ENCODE measurements at regions not wholly inside any gene's neighbourhood (a gene's known extent, or its start where the extent isn't known, plus 50 kb on each side); places are given as distances from the start of the nearest gene placed in this dataset.

DNA sequence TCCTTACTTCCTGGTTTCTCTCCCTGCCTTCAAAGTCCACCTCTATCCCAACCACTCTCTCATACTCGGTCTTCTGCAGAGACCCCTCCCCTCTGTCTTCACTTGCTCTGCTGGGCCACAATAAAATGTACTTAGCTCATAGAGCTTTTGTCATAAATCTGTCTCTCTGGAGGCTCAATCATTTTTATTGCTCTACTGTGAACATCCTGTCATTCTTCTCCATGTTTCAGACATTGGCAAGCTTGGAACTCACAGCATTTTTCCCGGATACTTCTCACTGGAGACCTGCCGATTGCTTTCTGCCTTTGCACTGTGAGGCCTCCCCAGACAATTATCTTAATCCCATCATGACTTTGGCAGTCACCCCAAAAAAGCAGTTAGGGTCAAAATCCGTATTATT is 192.3 kb upstream of the ZMIZ1 start:
- TF ChIP-seq, protein P1, sequence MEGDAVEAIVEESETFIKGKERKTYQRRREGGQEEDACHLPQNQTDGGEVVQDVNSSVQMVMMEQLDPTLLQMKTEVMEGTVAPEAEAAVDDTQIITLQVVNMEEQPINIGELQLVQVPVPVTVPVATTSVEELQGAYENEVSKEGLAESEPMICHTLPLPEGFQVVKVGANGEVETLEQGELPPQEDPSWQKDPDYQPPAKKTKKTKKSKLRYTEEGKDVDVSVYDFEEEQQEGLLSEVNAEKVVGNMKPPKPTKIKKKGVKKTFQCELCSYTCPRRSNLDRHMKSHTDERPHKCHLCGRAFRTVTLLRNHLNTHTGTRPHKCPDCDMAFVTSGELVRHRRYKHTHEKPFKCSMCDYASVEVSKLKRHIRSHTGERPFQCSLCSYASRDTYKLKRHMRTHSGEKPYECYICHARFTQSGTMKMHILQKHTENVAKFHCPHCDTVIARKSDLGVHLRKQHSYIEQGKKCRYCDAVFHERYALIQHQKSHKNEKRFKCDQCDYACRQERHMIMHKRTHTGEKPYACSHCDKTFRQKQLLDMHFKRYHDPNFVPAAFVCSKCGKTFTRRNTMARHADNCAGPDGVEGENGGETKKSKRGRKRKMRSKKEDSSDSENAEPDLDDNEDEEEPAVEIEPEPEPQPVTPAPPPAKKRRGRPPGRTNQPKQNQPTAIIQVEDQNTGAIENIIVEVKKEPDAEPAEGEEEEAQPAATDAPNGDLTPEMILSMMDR (IDR thresholded peaks at IDR 0.05): no peak
- ATAC-seq: no peak
- Histone ChIP-seq H3K4me1 (no peaks in the 10 kb centered on the region), H3K27ac (no peak overlapping the region), H3K4me3 (no peak overlapping the region), H3K9me3 (peaks cover 0 to 12% of the 10 kb centered on the region in 2 donors), H3K36me3 (no peaks in the 10 kb centered on the region), H3K27me3 (no peaks in the 10 kb centered on the region)
- no peak for DNase-seq
- intact Hi-C loops (cut with DNase I): no loop called here

DNA sequence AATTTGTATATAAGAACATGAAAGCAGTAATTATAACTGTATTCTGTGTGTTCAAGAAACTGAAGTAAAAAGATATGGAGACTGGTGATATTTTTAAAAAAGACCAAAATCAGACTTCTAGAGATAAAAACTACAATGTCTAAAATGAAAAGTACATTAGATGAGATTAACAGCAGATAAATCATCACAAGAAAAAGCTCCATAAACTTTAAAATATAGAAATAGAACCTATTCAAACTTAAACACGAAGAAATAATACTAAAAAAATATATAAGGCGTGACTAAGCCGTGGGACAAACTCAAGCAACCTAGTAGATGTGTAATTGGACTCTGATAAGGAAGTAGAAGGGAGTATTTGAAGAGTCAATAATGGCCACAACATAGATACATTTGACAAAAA is 189.1 kb upstream of the ZMIZ1 start:
- H3K27me3 ChIP-seq: no peaks in the 10 kb centered on the region
- TF ChIP-seq, protein P1 (IDR thresholded peaks at IDR 0.05): no peak
- ATAC-seq: no peak

DNA sequence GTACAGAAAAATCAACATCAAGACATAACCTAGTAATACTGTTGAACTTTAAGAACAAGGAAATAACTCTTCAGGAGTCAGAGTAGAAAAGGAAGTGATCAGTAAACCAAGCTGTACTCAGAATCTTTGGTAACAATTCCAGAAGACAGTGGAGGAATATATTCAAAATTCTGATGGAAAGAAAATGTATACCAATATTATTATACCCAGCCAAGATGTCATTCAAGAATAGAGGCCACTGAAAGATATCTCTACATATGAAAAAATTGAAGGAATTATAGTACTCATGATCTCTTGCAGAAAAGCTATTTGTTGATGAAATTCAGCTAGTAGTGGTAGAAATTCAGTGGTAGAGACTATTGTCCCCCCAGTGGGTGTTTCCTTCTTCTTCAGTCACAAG is 182.6 kb upstream of the ZMIZ1 start:
- no peak for DNase-seq
- H3K27me3 ChIP-seq: no peaks in the 10 kb centered on the region
- no peak overlapping the region for H3K27ac ChIP-seq
- TF ChIP-seq, protein P1 (IDR thresholded peaks at IDR 0.05): no peak
- H3K9me3 ChIP-seq: peaks cover 0 to 22% of the 10 kb centered on the region in 2 donors
- H3K36me3 ChIP-seq: no peaks in the 10 kb centered on the region
- no peak for ATAC-seq
- intact Hi-C loops (cut with DNase I): no loop called here
- H3K4me1 ChIP-seq: no peaks in the 10 kb centered on the region
- no peak overlapping the region for H3K4me3 ChIP-seq

More for the DNA sequence above, 189.1 kb upstream of the ZMIZ1 start:
- no peaks in the 10 kb centered on the region for H3K4me1 ChIP-seq
- H3K9me3 ChIP-seq: peaks cover 0 to 15% of the 10 kb centered on the region in 2 donors
- no peak for DNase-seq
- H3K36me3 ChIP-seq: no peaks in the 10 kb centered on the region
- intact Hi-C loops (cut with DNase I): no loop called here
- no peak overlapping the region for H3K27ac ChIP-seq
- H3K4me3 ChIP-seq: no peak overlapping the region

DNA sequence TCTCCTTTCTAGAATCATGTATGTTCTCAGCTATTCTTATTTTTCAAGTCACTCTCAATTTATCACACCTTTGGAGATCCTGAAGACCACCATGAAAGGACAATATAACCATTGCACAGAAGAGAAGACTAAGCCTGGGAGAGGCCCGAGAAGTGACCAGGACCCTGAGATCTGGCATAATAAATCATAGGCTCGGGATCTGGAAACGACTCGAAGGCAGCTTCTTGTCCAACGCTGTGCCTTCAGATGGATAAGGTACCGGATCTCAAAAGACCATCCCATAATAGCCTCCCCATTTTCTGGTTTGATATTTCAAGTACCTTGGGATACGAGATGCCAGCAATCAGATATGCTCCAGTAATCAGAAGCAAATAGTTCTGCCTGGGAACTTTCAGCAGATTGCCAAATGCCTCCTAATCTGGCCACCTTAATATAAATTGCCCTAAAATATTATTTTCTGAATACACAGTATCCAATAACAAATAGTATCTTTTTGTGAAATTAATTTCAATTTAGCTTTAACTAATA is 179.2 kb upstream of the ZMIZ1 start:
- Histone ChIP-seq H3K27me3 (no peaks in the 10 kb centered on the region), H3K4me1 (no peaks in the 10 kb centered on the region), H3K27ac (no peak overlapping the region), H3K9me3 (peaks cover 0 to 19% of the 10 kb centered on the region in 2 donors), H3K36me3 (no peaks in the 10 kb centered on the region), H3K4me3 (no peak overlapping the region)
- intact Hi-C loops (cut with DNase I): no loop called here
- DNase-seq: no peak
- TF ChIP-seq, protein P1 (IDR thresholded peaks at IDR 0.05): no peak
- ATAC-seq: no peak

DNA sequence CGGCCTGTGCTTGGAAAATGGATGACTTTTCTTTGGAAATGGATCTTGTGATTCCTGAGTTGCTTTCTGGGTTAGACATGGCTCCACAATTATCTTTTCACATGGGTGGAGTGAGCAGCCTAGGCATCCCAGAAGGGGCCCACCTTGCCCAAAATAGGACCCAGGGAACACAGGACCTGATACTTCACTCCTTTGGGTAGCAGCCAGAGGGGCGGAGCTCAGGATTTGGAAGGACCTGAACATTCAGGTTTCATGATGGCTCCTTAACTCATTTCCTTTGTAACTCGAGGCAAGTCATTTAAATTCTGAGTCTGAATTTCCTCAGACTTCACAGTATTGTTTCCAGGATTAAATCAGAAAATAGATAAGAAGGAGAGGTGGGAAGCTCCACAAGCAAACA is 178.3 kb upstream of the ZMIZ1 start:
- H3K36me3 ChIP-seq: no peaks in the 10 kb centered on the region
- peaks cover 0 to 13% of the 10 kb centered on the region in 2 donors for H3K9me3 ChIP-seq
- intact Hi-C loops (cut with DNase I): no loop called here
- no peaks in the 10 kb centered on the region for H3K27me3 ChIP-seq
- no peak overlapping the region for H3K27ac ChIP-seq
- no peak for ATAC-seq
- DNase-seq: no peak
- TF ChIP-seq, protein P1 (IDR thresholded peaks at IDR 0.05): no peak
- no peaks in the 10 kb centered on the region for H3K4me1 ChIP-seq
- H3K4me3 ChIP-seq: no peak overlapping the region

Measured in left lung (tissue), 4 donors.